ENCODE measurements at regions not wholly inside any gene's neighbourhood (a gene's known extent, or its start where the extent isn't known, plus 50 kb on each side); places are given as distances from the start of the nearest gene placed in this dataset.
A peak's percentile ranks its signal among the peaks of the same experiment; 100 is the strongest.

DNA sequence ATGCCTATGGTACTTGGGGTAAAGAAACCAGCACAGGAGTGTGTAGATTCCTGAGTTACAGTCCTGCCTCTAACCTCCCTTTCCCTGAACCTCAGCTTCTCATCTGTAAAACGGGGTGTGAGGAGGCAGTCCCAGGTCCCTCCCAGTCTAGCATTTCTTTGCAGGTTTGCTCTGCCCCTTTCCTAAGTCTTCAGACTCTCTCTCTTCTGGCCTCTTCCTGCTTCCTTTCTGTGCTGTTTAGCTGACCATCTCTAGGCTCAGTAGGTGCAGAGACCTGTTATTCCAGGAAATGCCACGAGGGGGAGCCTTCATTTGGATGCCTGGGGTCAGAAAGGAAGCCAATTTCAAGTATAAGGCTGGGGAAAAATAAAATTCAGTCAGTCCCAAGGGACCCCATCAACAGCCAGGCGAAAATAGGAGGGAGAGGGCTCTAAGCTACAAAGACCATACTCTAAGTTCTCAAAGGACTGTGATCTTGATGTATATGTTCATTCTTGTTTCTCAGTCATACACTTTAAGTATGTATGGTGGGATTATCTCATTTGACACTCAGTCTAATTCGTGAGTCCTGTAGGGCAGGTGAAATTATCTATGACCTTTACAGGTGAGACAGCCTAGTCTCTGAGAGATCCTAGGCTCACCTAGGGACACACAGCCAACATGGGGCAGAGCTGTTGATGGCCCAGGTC lies 89.1 kb downstream of the NCR2 start:
- TF ChIP-seq, protein P1, sequence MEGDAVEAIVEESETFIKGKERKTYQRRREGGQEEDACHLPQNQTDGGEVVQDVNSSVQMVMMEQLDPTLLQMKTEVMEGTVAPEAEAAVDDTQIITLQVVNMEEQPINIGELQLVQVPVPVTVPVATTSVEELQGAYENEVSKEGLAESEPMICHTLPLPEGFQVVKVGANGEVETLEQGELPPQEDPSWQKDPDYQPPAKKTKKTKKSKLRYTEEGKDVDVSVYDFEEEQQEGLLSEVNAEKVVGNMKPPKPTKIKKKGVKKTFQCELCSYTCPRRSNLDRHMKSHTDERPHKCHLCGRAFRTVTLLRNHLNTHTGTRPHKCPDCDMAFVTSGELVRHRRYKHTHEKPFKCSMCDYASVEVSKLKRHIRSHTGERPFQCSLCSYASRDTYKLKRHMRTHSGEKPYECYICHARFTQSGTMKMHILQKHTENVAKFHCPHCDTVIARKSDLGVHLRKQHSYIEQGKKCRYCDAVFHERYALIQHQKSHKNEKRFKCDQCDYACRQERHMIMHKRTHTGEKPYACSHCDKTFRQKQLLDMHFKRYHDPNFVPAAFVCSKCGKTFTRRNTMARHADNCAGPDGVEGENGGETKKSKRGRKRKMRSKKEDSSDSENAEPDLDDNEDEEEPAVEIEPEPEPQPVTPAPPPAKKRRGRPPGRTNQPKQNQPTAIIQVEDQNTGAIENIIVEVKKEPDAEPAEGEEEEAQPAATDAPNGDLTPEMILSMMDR (IDR thresholded peaks at IDR 0.05) = peak; percentile 78 to 89 (median 87)
- TF ChIP-seq POLR2A (IDR thresholded peaks at IDR 0.05) = no peak
